ENCODE measurements at regions not wholly inside any gene's neighbourhood (a gene's known extent, or its start where the extent isn't known, plus 50 kb on each side); places are given as distances from the start of the nearest gene placed in this dataset.
"Not testable (repeated sequence)": the region's sequence is repeated elsewhere in the genome, so short reads cannot be mapped to it uniquely, and the experiment has no call there.

- no peak for DNase-seq
- no peak for ATAC-seq
- intact Hi-C loops (cut with DNase I, micrococcal nuclease): no loop called here
These were observed 93.6 kb upstream of the RFLNA start for GRCh38 chr12:124201248-124201647.

GRCh38 chr12:124203176-124203575 lies 91.7 kb upstream of the RFLNA start:
- ATAC-seq: no peak

GRCh38 chr12:124205405-124205804 lies 89.5 kb upstream of the RFLNA start:
- intact Hi-C loops (cut with DNase I, micrococcal nuclease): no loop called here
- DNase-seq (no peak), ATAC-seq (no peak)

More at GRCh38 chr12:124203176-124203575, 91.7 kb upstream of the RFLNA start:
- DNase-seq: no peak
- intact Hi-C loops (cut with DNase I, micrococcal nuclease): no loop called here

GRCh38 chr12:124207049-124207448 lies 87.8 kb upstream of the RFLNA start:
- no peak for ATAC-seq
- DNase-seq: no peak
- intact Hi-C loops (cut with DNase I, micrococcal nuclease): no loop called here

- ATAC-seq (no peak), DNase-seq (no peak)
- intact Hi-C loops (cut with DNase I, micrococcal nuclease): no loop called here
These were observed 87.3 kb upstream of the RFLNA start for GRCh38 chr12:124207617-124208016.

- DNase-seq: no peak
- intact Hi-C loops (cut with DNase I, micrococcal nuclease): no loop called here
- no peak for ATAC-seq
These were observed 86.4 kb upstream of the RFLNA start for GRCh38 chr12:124208489-124208888.

- intact Hi-C loops (cut with DNase I, micrococcal nuclease): no loop called here
- no peak for ATAC-seq
- DNase-seq: no peak
These were observed 83.8 kb upstream of the RFLNA start for GRCh38 chr12:124210991-124211577.

GRCh38 chr12:124211753-124212152 lies 83.1 kb upstream of the RFLNA start:
- ATAC-seq (no peak), DNase-seq (no peak)
- intact Hi-C loops (cut with DNase I, micrococcal nuclease): no loop called here

GRCh38 chr12:124213666-124214347 lies 81.1 kb upstream of the RFLNA start:
- ATAC-seq (no peak), DNase-seq (no peak)
- intact Hi-C loops (cut with DNase I, micrococcal nuclease): no loop called here

- ATAC-seq: no peak
- intact Hi-C loops (cut with DNase I, micrococcal nuclease): no loop called here
- DNase-seq: no peak
These were observed 80.3 kb upstream of the RFLNA start for GRCh38 chr12:124214574-124214973.

- intact Hi-C loops (cut with DNase I, micrococcal nuclease): no loop called here
- no peak for ATAC-seq
- no peak for DNase-seq
These were observed 77.9 kb upstream of the RFLNA start for GRCh38 chr12:124216966-124217365.

- no peak for DNase-seq
- ATAC-seq: peak; percentile 51
- intact Hi-C loops (cut with DNase I, micrococcal nuclease): no loop called here
These were observed 77.2 kb upstream of the RFLNA start for GRCh38 chr12:124217508-124218242.

GRCh38 chr12:124218243-124218560 lies 76.7 kb upstream of the RFLNA start:
- peak; percentile 33 for ATAC-seq
- intact Hi-C loops (cut with DNase I, micrococcal nuclease): no loop called here

GRCh38 chr12:124218650-124219049 lies 76.2 kb upstream of the RFLNA start:
- intact Hi-C loops (cut with DNase I, micrococcal nuclease); DNase-seq: not testable (repeated sequence)
- peak; percentile 83 for ATAC-seq

More at GRCh38 chr12:124218243-124218560, 76.7 kb upstream of the RFLNA start:
- no peak for DNase-seq

GRCh38 chr12:124222368-124223245 lies 72.3 kb upstream of the RFLNA start:
- ATAC-seq (no peak), DNase-seq (no peak)
- intact Hi-C loops (cut with DNase I, micrococcal nuclease): no loop called here

- DNase-seq; ATAC-seq; intact Hi-C loops (cut with DNase I, micrococcal nuclease): not testable (repeated sequence)
These were observed 71.2 kb upstream of the RFLNA start for GRCh38 chr12:124223733-124224138.

- intact Hi-C loops (cut with DNase I, micrococcal nuclease): no loop called here
- DNase-seq (no peak), ATAC-seq (no peak)
These were observed 70.3 kb upstream of the RFLNA start for GRCh38 chr12:124224535-124225110.

- no peak for DNase-seq
- intact Hi-C loops (cut with DNase I, micrococcal nuclease): no loop called here
These were observed 69.2 kb upstream of the RFLNA start for GRCh38 chr12:124225730-124226129.

More at GRCh38 chr12:124225730-124226129, 69.2 kb upstream of the RFLNA start:
- no peak for ATAC-seq
